Body of pancreas (tissue), 4 donors: ENCODE measurements at regions not wholly inside any gene's neighbourhood (a gene's known extent, or its start where the extent isn't known, plus 50 kb on each side); places are given as distances from the start of the nearest gene placed in this dataset.

Source experiments
- POLR2A ChIP-seq, 3 donors: fragments of 450-650 bp; IDR thresholded peaks; one replicate each; pipeline ENCODE4 v1.6.1; 2016; ENCODE audit warnings: antibody characterized with exemption in 3 of 3, mild to moderate bottlenecking in 2 of 3
- TF ChIP-seq, protein P1 (sequence below), 7 experiments: fragments of 450-650 bp in 4 of 7; fragments of 200-600 bp in 3 of 7; sonication (generic) in 3 of 7; IDR thresholded peaks; one replicate each; pipeline ENCODE4 v1.5.1; 2016 to 2019; ENCODE audit warnings: antibody characterized with exemption in 7 of 7

DNA sequence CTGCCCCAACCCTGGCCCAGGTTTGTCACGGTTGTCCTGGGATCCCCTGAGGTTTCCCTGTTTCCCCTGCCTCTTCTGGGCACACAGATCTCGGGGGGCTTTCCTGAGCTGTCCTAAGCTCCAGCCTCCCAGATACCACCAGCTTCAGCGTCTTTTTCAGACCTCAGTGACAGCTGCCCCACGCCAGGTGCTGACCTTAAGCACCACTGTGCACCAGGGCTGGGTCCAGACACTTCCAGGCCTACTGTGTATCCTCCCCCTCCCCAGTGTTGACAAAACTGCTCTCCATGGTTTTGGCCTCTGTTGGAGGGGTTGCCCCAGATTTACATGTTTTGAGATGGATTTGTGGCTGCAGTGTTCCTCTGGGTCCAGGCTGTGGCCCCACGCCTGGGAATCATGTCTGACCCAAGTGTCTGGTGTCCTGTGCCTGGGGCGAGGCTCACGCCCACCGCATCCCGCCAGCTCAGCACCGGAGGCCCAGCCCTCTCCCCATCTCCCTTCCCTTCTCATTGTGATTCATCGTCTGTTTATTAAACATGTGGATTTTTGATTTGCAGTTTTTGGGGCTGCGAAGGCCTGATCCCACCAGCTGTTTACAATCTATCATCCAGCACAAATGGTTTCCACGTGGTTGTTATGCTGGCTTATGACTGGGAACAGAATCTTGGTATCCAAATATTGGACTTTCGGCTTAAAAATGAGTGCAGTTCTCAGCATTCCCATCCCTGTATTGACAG, 82.1 kb downstream of the METRNL start:
- TF ChIP-seq POLR2A (IDR thresholded peaks at IDR 0.05), result no peak
- TF ChIP-seq, protein P1, sequence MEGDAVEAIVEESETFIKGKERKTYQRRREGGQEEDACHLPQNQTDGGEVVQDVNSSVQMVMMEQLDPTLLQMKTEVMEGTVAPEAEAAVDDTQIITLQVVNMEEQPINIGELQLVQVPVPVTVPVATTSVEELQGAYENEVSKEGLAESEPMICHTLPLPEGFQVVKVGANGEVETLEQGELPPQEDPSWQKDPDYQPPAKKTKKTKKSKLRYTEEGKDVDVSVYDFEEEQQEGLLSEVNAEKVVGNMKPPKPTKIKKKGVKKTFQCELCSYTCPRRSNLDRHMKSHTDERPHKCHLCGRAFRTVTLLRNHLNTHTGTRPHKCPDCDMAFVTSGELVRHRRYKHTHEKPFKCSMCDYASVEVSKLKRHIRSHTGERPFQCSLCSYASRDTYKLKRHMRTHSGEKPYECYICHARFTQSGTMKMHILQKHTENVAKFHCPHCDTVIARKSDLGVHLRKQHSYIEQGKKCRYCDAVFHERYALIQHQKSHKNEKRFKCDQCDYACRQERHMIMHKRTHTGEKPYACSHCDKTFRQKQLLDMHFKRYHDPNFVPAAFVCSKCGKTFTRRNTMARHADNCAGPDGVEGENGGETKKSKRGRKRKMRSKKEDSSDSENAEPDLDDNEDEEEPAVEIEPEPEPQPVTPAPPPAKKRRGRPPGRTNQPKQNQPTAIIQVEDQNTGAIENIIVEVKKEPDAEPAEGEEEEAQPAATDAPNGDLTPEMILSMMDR (IDR thresholded peaks at IDR 0.05), result no peak
